ENCODE measurements at regions not wholly inside any gene's neighbourhood (a gene's known extent, or its start where the extent isn't known, plus 50 kb on each side); places are given as distances from the start of the nearest gene placed in this dataset.
"Not testable (repeated sequence)": the region's sequence is repeated elsewhere in the genome, so short reads cannot be mapped to it uniquely, and the experiment has no call there.

GRCh38 chr2:242103093-242103492 is 233.6 kb downstream of the RTP5 start:
- H2BK20ac ChIP-seq (ENCODE audit: low read length); H3K27ac ChIP-seq (ENCODE audit: low read depth, low read length); CTCF ChIA-PET (ENCODE audit: partially characterized antibody); H2AK5ac ChIP-seq (ENCODE audit: low read depth, low read length); H3K79me1 ChIP-seq (ENCODE audit: low read depth, low read length); H2AFZ ChIP-seq (ENCODE audit: low read length); H3K4ac ChIP-seq (replicated peaks; ENCODE audit: insufficient read length, low read depth, low read length); H3K4me2 ChIP-seq (ENCODE audit: insufficient read depth in 1 of 2, low read depth in 2 of 2, low read length in 2 of 2); DNase-seq (ENCODE audit: low read depth in 1 of 2, low spot score in 2 of 2); H3K4me1 ChIP-seq (replicated peaks in 1 of 4; ENCODE audit: control insufficient read depth in 3 of 4, insufficient read depth in 4 of 4, low read length in 3 of 4); H4K8ac ChIP-seq (ENCODE audit: extremely low read depth, insufficient read depth, low read length); FAIRE-seq; H2BK15ac ChIP-seq (ENCODE audit: low read length); H4K20me1 ChIP-seq (replicated peaks in 1 of 2; ENCODE audit: control insufficient read depth in 1 of 2, insufficient read depth in 2 of 2, low read length in 2 of 2); H3K9ac ChIP-seq (replicated peaks in 1 of 4; ENCODE audit: extremely low read depth in 1 of 4, low read depth in 3 of 4, low read length in 3 of 4); H3K4me3 ChIP-seq (ENCODE audit: extremely low read depth in 1 of 4, insufficient read depth in 2 of 4, low read depth in 3 of 4, low read length in 4 of 4); H3K27me3 ChIP-seq (replicated peaks in 1 of 4; ENCODE audit: control insufficient read depth in 3 of 4, extremely low read depth in 1 of 4, insufficient read depth in 3 of 4, low read length in 3 of 4); H3K79me2 ChIP-seq (ENCODE audit: control insufficient read depth in 1 of 2, insufficient read depth in 2 of 2, low read length in 2 of 2); H2BK12ac ChIP-seq (ENCODE audit: low read depth, low read length); H2BK120ac ChIP-seq (replicated peaks; ENCODE audit: low read depth, low read length); H3K14ac ChIP-seq (ENCODE audit: insufficient read length); H2BK5ac ChIP-seq (ENCODE audit: low read depth, low read length); H3K56ac ChIP-seq (replicated peaks; ENCODE audit: insufficient read length, low read depth, low read length); H3K9me3 ChIP-seq (ENCODE audit: insufficient read depth in 2 of 2, low read depth in 1 of 2, low read length in 1 of 2); H4K91ac ChIP-seq (replicated peaks; ENCODE audit: insufficient read length, low read length); H4K5ac ChIP-seq (ENCODE audit: insufficient read length, low read depth, low read length); H3K36me3 ChIP-seq (ENCODE audit: control insufficient read depth in 2 of 4, insufficient read depth in 4 of 4, low read length in 3 of 4); H3K23ac ChIP-seq (ENCODE audit: insufficient read length); H3K23me2 ChIP-seq (ENCODE audit: low read depth, low read length); POLR2A ChIA-PET (ENCODE audit: partially characterized antibody); H3K18ac ChIP-seq (ENCODE audit: extremely low read depth, low read length): not testable (repeated sequence)
- 89% methylated on average over 2 of the region's 2 CpGs; no CpG with 5 or more reads in 1 of the 2 experiments for WGBS, 2 experiments (ENCODE audit: extremely low coverage in 1 of 2, insufficient coverage in 1 of 2, insufficient read length in 1 of 2, insufficient replicate concordance in 2 of 2, low coverage in 1 of 2, low lambda C conversion rate in 2 of 2, missing lambda C conversion rate in 1 of 2)

- POLR2A ChIA-PET (ENCODE audit: partially characterized antibody); H3K56ac ChIP-seq (replicated peaks; ENCODE audit: insufficient read length, low read depth, low read length); FAIRE-seq; H2BK120ac ChIP-seq (replicated peaks; ENCODE audit: low read depth, low read length); H4K8ac ChIP-seq (ENCODE audit: extremely low read depth, insufficient read depth, low read length); H3K79me1 ChIP-seq (ENCODE audit: low read depth, low read length); H3K23me2 ChIP-seq (ENCODE audit: low read depth, low read length); H2BK15ac ChIP-seq (ENCODE audit: low read length); H4K20me1 ChIP-seq (replicated peaks in 1 of 2; ENCODE audit: control insufficient read depth in 1 of 2, insufficient read depth in 2 of 2, low read length in 2 of 2); H2AFZ ChIP-seq (ENCODE audit: low read length); H3K4me3 ChIP-seq (ENCODE audit: extremely low read depth in 1 of 4, insufficient read depth in 2 of 4, low read depth in 3 of 4, low read length in 4 of 4); H3K23ac ChIP-seq (ENCODE audit: insufficient read length); H4K5ac ChIP-seq (ENCODE audit: insufficient read length, low read depth, low read length); H3K36me3 ChIP-seq (ENCODE audit: control insufficient read depth in 2 of 4, insufficient read depth in 4 of 4, low read length in 3 of 4); H3K79me2 ChIP-seq (ENCODE audit: control insufficient read depth in 1 of 2, insufficient read depth in 2 of 2, low read length in 2 of 2); H3K14ac ChIP-seq (ENCODE audit: insufficient read length); H3K4me1 ChIP-seq (replicated peaks in 1 of 4; ENCODE audit: control insufficient read depth in 3 of 4, insufficient read depth in 4 of 4, low read length in 3 of 4); H2BK12ac ChIP-seq (ENCODE audit: low read depth, low read length); DNase-seq (ENCODE audit: low read depth in 1 of 2, low spot score in 2 of 2); H3K4me2 ChIP-seq (ENCODE audit: insufficient read depth in 1 of 2, low read depth in 2 of 2, low read length in 2 of 2); H3K9me3 ChIP-seq (ENCODE audit: insufficient read depth in 2 of 2, low read depth in 1 of 2, low read length in 1 of 2); H2BK20ac ChIP-seq (ENCODE audit: low read length); H2AK5ac ChIP-seq (ENCODE audit: low read depth, low read length); H3K27me3 ChIP-seq (replicated peaks in 1 of 4; ENCODE audit: control insufficient read depth in 3 of 4, extremely low read depth in 1 of 4, insufficient read depth in 3 of 4, low read length in 3 of 4); H3K27ac ChIP-seq (ENCODE audit: low read depth, low read length); H3K4ac ChIP-seq (replicated peaks; ENCODE audit: insufficient read length, low read depth, low read length); H3K9ac ChIP-seq (replicated peaks in 1 of 4; ENCODE audit: extremely low read depth in 1 of 4, low read depth in 3 of 4, low read length in 3 of 4); H3K18ac ChIP-seq (ENCODE audit: extremely low read depth, low read length); H2BK5ac ChIP-seq (ENCODE audit: low read depth, low read length); H4K91ac ChIP-seq (replicated peaks; ENCODE audit: insufficient read length, low read length); CTCF ChIA-PET (ENCODE audit: partially characterized antibody): not testable (repeated sequence)
- WGBS, 2 experiments (ENCODE audit: extremely low coverage in 1 of 2, insufficient coverage in 1 of 2, insufficient read length in 1 of 2, insufficient replicate concordance in 2 of 2, low coverage in 1 of 2, low lambda C conversion rate in 2 of 2, missing lambda C conversion rate in 1 of 2) = 90% methylated on average over 7 of the region's 7 CpGs; no CpG with 5 or more reads in 1 of the 2 experiments
These were observed 234.8 kb downstream of the RTP5 start for GRCh38 chr2:242104202-242104956.

Data from H1 (cell line).